ENCODE measurements at regions not wholly inside any gene's neighbourhood (a gene's known extent, or its start where the extent isn't known, plus 50 kb on each side); places are given as distances from the start of the nearest gene placed in this dataset.

DNA sequence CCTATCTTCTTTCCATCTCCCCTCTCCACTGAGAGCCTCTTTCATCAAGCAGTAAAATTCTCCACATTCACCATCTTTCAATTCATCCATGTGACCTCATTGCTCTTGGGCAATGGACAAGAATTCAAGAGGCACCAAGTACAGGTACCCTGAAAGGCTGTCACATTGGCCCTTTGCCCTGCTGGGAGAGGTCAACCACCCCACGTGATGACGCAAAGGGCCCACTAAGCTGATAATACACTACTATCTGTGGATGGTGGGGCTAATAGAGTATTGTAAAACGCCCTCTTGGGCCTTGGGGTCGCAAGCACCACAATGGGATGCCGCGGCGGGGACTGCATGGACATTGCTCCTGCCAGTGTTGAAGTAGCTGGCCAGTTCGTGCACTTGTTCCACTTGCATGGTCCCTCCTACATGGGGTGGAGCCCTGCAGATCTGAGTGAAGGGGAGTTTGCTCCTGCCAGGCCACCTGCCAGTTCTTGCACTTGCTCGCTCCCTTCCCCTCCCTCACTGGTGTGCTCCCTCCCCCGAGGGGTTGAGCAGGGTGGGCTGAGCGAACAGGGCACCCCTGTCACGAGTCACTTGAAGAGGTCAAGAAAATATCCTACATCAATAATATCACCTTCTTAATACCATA lies 1578.8 kb upstream of the RAG2 start:
- no peaks in the 10 kb centered on the region for H3K27me3 ChIP-seq (replicated peaks in 1 of 2; ENCODE audit: control insufficient read depth in 2 of 2, insufficient read depth in 2 of 2, low read length in 1 of 2)
- WGBS (ENCODE audit: insufficient coverage, insufficient replicate concordance, low lambda C conversion rate, missing lambda C conversion rate), result 44% methylated on average over 12 of the region's 12 CpGs
- CTCF ChIA-PET, result no interaction called here
- POLR2A ChIA-PET, result no interaction called here
- intact Hi-C loops (cut with micrococcal nuclease; ENCODE audit: unreplicated experiment) (no loop called here), in situ Hi-C loops (cut with MboI) (no loop called here)
- no peaks in the 10 kb centered on the region for H4K20me1 ChIP-seq (ENCODE audit: control insufficient read depth, insufficient read depth)
- no peaks in the 10 kb centered on the region for H3K36me3 ChIP-seq (ENCODE audit: control insufficient read depth in 2 of 2, insufficient read depth in 2 of 2, low read length in 1 of 2)
- H3K4me2 ChIP-seq (ENCODE audit: control insufficient read depth, insufficient read depth), result no peak overlapping the region
- DNase-seq (ENCODE audit: low read depth, low spot score) (no peak), ATAC-seq (no peak), FAIRE-seq (no peak)
- H3K79me2 ChIP-seq (ENCODE audit: control insufficient read depth, insufficient read depth, low read length), result no peaks in the 10 kb centered on the region
- BruUV-seq (replicated peaks), result no TSS peak
- no peak overlapping the region for H3K9ac ChIP-seq (ENCODE audit: control insufficient read depth, insufficient read depth, low read length)
- H3K4me1 ChIP-seq (ENCODE audit: control insufficient read depth, insufficient read depth, low read length), result no peaks in the 10 kb centered on the region
- no peak overlapping the region for H3K4me3 ChIP-seq
- RAD21 ChIA-PET (ENCODE audit: unreplicated experiment), result no interaction called here
- TF ChIP-seq GABPA (IDR thresholded peaks at IDR 0.05; ENCODE audit: low read depth), result no peak
- TF ChIP-seq ZBED1 (IDR thresholded peaks at IDR 0.05; ENCODE audit: borderline replicate concordance), result no peak
- TF ChIP-seq, protein P1, sequence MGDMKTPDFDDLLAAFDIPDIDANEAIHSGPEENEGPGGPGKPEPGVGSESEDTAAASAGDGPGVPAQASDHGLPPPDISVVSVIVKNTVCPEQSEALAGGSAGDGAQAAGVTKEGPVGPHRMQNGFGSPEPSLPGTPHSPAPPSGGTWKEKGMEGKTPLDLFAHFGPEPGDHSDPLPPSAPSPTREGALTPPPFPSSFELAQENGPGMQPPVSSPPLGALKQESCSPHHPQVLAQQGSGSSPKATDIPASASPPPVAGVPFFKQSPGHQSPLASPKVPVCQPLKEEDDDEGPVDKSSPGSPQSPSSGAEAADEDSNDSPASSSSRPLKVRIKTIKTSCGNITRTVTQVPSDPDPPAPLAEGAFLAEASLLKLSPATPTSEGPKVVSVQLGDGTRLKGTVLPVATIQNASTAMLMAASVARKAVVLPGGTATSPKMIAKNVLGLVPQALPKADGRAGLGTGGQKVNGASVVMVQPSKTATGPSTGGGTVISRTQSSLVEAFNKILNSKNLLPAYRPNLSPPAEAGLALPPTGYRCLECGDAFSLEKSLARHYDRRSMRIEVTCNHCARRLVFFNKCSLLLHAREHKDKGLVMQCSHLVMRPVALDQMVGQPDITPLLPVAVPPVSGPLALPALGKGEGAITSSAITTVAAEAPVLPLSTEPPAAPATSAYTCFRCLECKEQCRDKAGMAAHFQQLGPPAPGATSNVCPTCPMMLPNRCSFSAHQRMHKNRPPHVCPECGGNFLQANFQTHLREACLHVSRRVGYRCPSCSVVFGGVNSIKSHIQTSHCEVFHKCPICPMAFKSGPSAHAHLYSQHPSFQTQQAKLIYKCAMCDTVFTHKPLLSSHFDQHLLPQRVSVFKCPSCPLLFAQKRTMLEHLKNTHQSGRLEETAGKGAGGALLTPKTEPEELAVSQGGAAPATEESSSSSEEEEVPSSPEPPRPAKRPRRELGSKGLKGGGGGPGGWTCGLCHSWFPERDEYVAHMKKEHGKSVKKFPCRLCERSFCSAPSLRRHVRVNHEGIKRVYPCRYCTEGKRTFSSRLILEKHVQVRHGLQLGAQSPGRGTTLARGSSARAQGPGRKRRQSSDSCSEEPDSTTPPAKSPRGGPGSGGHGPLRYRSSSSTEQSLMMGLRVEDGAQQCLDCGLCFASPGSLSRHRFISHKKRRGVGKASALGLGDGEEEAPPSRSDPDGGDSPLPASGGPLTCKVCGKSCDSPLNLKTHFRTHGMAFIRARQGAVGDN (IDR thresholded peaks at IDR 0.05), result no peak
- TF ChIP-seq KAT2A (conservative IDR thresholded peaks at IDR 0.05; ENCODE audit: control insufficient read depth, low read depth, low read length), result no peak
- no peak for TF ChIP-seq YY1 (IDR thresholded peaks at IDR 0.05; ENCODE audit: low read depth, low read length)
- TF ChIP-seq NBN (IDR thresholded peaks at IDR 0.05), result no peak
- TF ChIP-seq WRNIP1 (IDR thresholded peaks at IDR 0.05; ENCODE audit: borderline replicate concordance, low read depth, low read length), result no peak
- TF ChIP-seq POLR2AphosphoS2 (IDR thresholded peaks at IDR 0.05; ENCODE audit: low read depth, low read length), result no peak
- TF ChIP-seq, protein P2, sequence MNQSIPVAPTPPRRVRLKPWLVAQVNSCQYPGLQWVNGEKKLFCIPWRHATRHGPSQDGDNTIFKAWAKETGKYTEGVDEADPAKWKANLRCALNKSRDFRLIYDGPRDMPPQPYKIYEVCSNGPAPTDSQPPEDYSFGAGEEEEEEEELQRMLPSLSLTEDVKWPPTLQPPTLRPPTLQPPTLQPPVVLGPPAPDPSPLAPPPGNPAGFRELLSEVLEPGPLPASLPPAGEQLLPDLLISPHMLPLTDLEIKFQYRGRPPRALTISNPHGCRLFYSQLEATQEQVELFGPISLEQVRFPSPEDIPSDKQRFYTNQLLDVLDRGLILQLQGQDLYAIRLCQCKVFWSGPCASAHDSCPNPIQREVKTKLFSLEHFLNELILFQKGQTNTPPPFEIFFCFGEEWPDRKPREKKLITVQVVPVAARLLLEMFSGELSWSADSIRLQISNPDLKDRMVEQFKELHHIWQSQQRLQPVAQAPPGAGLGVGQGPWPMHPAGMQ (IDR thresholded peaks at IDR 0.05; ENCODE audit: borderline replicate concordance), result no peak
- TF ChIP-seq RELA (IDR thresholded peaks at IDR 0.05; ENCODE audit: borderline replicate concordance, partially characterized antibody), result no peak
- TF ChIP-seq MTA2 (IDR thresholded peaks at IDR 0.05; ENCODE audit: low read depth), result no peak
- no peak for TF ChIP-seq JUNB (IDR thresholded peaks at IDR 0.05)
- no peak for TF ChIP-seq SUZ12 (IDR thresholded peaks at IDR 0.05; ENCODE audit: unreplicated experiment)
- no peak for TF ChIP-seq ZZZ3 (IDR thresholded peaks at IDR 0.05; ENCODE audit: control insufficient read depth, insufficient read length, low read depth)
- no peak for TF ChIP-seq BRCA1 (IDR thresholded peaks at IDR 0.05; ENCODE audit: low read depth, low read length)
- TF ChIP-seq NKRF (conservative IDR thresholded peaks at IDR 0.05), result no peak
- TF ChIP-seq CEBPB (IDR thresholded peaks at IDR 0.05; ENCODE audit: borderline replicate concordance in 1 of 2, low read depth in 2 of 2, low read length in 2 of 2), result no peak
- TF ChIP-seq RB1 (IDR thresholded peaks at IDR 0.05; ENCODE audit: borderline replicate concordance), result no peak
- no peak for TF ChIP-seq ZNF207 (IDR thresholded peaks at IDR 0.05; ENCODE audit: borderline replicate concordance)
- no peak overlapping the region for H2AFZ ChIP-seq (ENCODE audit: control insufficient read depth, low read depth, low read length)
- SMC1A ChIA-PET (ENCODE audit: uncharacterized antibody, unreplicated experiment), result no interaction called here
- H3K9me3 ChIP-seq (replicated peaks; ENCODE audit: control insufficient read depth, insufficient read depth, low read length), result no peaks in the 10 kb centered on the region
- H3K27ac ChIP-seq (ENCODE audit: control insufficient read depth, insufficient read depth), result no peak overlapping the region

All from GM12878 (cell line).